Endodermal cell (in vitro differentiated cells): ENCODE measurements at regions not wholly inside any gene's neighbourhood (a gene's known extent, or its start where the extent isn't known, plus 50 kb on each side); places are given as distances from the start of the nearest gene placed in this dataset.

ENCODE experiments used
- DNase-seq: peaks from one replicate; pipeline ENCODE4 v3.0.0-alpha.2; 2017
- H3K27ac ChIP-seq: 2 replicates; pipeline ENCODE4 v1.5.1; 2013; ENCODE audit warnings: mild to moderate bottlenecking, low read depth, low read length, moderate library complexity
- H3K27me3 ChIP-seq: 2 replicates; pipeline ENCODE4 v1.6.1; 2013; ENCODE audit warnings: mild to moderate bottlenecking, low read length, moderate library complexity; ENCODE audit not compliant: insufficient read depth, control insufficient read depth, poor library complexity, severe bottlenecking
- H3K36me3 ChIP-seq: 2 replicates; pipeline ENCODE4 v1.7.0; 2013; ENCODE audit warnings: mild to moderate bottlenecking, low read length, moderate library complexity; ENCODE audit not compliant: control insufficient read depth, insufficient read depth
- H3K4me1 ChIP-seq: one replicate; pipeline ENCODE4 v1.7.0; 2013; ENCODE audit warnings: low read length; ENCODE audit not compliant: control insufficient read depth, insufficient read depth
- H3K4me3 ChIP-seq: 2 replicates; pipeline ENCODE4 v1.5.1; 2013; ENCODE audit warnings: mild to moderate bottlenecking, low read length, moderate library complexity
- H3K9ac ChIP-seq: 2 replicates; pipeline ENCODE4 v1.6.1; 2013; ENCODE audit warnings: mild to moderate bottlenecking, low read length, moderate library complexity; ENCODE audit not compliant: poor library complexity, severe bottlenecking; ENCODE audit errors: extremely low read depth
- H3K9me3 ChIP-seq: 2 replicates; pipeline ENCODE4 v1.6.1; 2013; ENCODE audit warnings: mild to moderate bottlenecking, low read length, moderate library complexity; ENCODE audit not compliant: control insufficient read depth
- H3K27ac Mint-ChIP-seq: 2 replicates; pipeline ENCODE4 v1.8.0; 2020; ENCODE audit warnings: mixed read lengths
- H3K27me3 Mint-ChIP-seq: 2 replicates; pipeline ENCODE4 v1.8.0; 2021; ENCODE audit warnings: mild to moderate bottlenecking, mixed read lengths; ENCODE audit not compliant: insufficient read depth
- H3K36me3 Mint-ChIP-seq: 2 replicates; pipeline ENCODE4 v1.8.0; 2020; ENCODE audit warnings: low read depth, mixed read lengths
- H3K4me1 Mint-ChIP-seq: 2 replicates; pipeline ENCODE4 v1.8.0; 2020; ENCODE audit warnings: mixed read lengths
- H3K4me3 Mint-ChIP-seq: 2 replicates; pipeline ENCODE4 v1.8.0; 2020; ENCODE audit warnings: mild to moderate bottlenecking, moderate library complexity, mixed read lengths
- H3K9me3 Mint-ChIP-seq: 2 replicates; pipeline ENCODE4 v1.8.0; 2020; ENCODE audit warnings: mild to moderate bottlenecking, mixed read lengths
- WGBS, 2 experiments: methylation state at CpG; one replicate each; pipeline versions ENCODE4 v1.1.5 to v1.1.7; 2013; ENCODE audit warnings: missing lambda C conversion rate in 2 of 2, mixed read lengths in 1 of 2; ENCODE audit not compliant: insufficient coverage in 1 of 2, insufficient read length in 1 of 2; 5-methylcytosine and 5-hydroxymethylcytosine counted together
- TF ChIP-seq, protein P1 (sequence below): fragments of 200-600 bp; sonication (generic); conservative IDR thresholded peaks from 2 replicates; pipeline ENCODE4 v1.5.0; 2021; ENCODE audit warnings: antibody characterized with exemption, mild to moderate bottlenecking

DNA sequence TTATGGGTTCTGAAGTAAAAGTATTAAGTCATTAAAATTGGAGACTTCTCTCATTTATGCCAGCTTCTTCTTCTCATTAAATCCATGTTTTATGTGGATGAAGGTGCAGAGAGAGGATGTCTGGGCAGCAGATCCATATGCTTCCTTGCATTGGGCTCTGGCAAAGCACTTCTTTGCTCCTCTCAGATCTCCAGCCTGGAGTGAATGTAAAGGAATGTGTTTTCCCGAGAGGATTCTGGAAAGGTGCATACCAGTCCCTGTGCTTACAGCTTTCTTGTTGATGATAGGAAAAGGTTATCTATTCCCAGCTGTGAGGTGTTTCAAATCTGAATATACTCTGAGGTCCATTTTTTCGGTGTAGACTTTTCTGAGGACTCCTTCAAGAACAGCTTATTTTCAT is 79.9 kb upstream of the PEX5L start:
- 75 to 79% methylated on average over 2 of the region's 2 CpGs for WGBS, 2 experiments
- no peaks in the 10 kb centered on the region for H3K27me3 ChIP-seq
- Mint-ChIP-seq H3K27me3 (no peaks in the 10 kb centered on the region), H3K27ac (peak overlapping the region; percentile 60), H3K9me3 (peaks cover 3% of the 10 kb centered on the region), H3K36me3 (no peaks in the 10 kb centered on the region), H3K4me3 (no peak overlapping the region), H3K4me1 (peaks cover 19% of the 10 kb centered on the region)
- TF ChIP-seq, protein P1, sequence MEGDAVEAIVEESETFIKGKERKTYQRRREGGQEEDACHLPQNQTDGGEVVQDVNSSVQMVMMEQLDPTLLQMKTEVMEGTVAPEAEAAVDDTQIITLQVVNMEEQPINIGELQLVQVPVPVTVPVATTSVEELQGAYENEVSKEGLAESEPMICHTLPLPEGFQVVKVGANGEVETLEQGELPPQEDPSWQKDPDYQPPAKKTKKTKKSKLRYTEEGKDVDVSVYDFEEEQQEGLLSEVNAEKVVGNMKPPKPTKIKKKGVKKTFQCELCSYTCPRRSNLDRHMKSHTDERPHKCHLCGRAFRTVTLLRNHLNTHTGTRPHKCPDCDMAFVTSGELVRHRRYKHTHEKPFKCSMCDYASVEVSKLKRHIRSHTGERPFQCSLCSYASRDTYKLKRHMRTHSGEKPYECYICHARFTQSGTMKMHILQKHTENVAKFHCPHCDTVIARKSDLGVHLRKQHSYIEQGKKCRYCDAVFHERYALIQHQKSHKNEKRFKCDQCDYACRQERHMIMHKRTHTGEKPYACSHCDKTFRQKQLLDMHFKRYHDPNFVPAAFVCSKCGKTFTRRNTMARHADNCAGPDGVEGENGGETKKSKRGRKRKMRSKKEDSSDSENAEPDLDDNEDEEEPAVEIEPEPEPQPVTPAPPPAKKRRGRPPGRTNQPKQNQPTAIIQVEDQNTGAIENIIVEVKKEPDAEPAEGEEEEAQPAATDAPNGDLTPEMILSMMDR: no peak
- peaks cover 12% of the 10 kb centered on the region for H3K4me1 ChIP-seq
- no peak overlapping the region for H3K27ac ChIP-seq
- no peaks in the 10 kb centered on the region for H3K36me3 ChIP-seq
- H3K9ac ChIP-seq: no peak overlapping the region
- no peak overlapping the region for H3K4me3 ChIP-seq
- no peak for DNase-seq
- H3K9me3 ChIP-seq: no peaks in the 10 kb centered on the region

DNA sequence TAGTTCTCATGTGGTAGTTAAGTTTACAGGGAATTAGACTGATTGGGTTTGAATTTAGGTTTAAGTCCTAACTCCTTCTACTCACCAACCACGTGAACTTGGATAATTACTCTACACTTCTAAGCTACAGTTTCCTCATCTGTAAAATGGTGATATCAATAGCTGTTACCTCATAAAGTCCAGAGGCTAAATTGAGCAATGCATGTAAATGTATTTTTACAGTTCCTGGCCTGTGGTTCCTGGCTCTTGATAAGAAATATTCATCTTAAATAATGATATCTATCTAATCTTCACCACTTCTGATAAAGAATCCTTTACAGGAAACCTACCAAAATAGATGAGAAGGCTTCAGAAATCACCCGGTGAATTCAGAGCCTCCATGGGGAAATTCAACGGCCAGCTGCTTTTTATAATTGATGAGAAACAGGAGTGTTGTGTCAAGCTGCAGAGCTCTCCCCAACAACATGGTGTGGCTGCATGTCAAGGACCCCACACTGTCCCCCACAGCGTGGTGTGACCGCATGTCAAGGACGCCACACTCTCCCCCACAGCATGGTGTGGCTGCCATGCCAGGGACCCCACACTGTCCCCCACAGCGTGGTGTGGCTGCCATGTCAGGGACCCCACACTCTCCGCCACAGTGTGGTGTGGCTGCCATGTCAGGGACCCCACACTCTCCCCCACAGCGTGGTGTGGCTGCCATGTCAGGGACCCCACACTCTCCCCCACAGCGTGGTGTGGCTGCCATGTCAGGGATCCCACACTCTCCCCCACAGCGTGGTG is 80.8 kb upstream of the PEX5L start:
- H3K27ac Mint-ChIP-seq: no peak overlapping the region
- Histone ChIP-seq H3K4me1 (peaks cover 12% of the 10 kb centered on the region), H3K36me3 (no peaks in the 10 kb centered on the region), H3K9me3 (no peaks in the 10 kb centered on the region), H3K27ac (no peak overlapping the region), H3K27me3 (no peaks in the 10 kb centered on the region), H3K9ac (no peak overlapping the region), H3K4me3 (no peak overlapping the region)
- 80 to 94% methylated on average over 5 to 11 of the region's 11 CpGs for WGBS, 2 experiments
- no peak for DNase-seq
- H3K4me3 Mint-ChIP-seq: no peak overlapping the region
- peaks cover 5% of the 10 kb centered on the region for H3K9me3 Mint-ChIP-seq
- TF ChIP-seq, protein P1: no peak
- H3K27me3 Mint-ChIP-seq: no peaks in the 10 kb centered on the region
- H3K4me1 Mint-ChIP-seq: peaks cover 19% of the 10 kb centered on the region
- no peaks in the 10 kb centered on the region for H3K36me3 Mint-ChIP-seq

DNA sequence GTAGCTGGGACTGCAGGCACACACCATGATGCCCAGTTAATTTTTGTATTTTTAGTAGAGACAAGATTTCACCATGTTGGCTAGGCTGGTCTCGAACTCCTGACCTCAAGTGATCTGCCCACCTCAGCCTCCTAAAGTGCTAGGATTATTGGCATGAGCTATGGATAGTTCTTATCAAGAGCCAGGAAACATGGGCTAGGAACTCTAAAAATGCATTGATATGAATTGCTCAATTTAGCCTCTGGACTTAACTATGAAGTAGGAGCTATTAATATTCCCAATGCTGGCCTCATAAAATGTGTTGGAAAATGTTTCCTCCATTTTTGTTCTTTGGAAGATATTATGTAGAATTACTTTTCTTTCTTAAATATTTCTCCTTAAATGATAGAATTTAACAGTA is 82.8 kb upstream of the PEX5L start:
- Mint-ChIP-seq H3K27me3 (no peaks in the 10 kb centered on the region), H3K4me3 (no peak overlapping the region), H3K27ac (no peak overlapping the region), H3K4me1 (peaks cover 13% of the 10 kb centered on the region), H3K36me3 (peaks cover 4% of the 10 kb centered on the region), H3K9me3 (peaks cover 19% of the 10 kb centered on the region)
- H3K27ac ChIP-seq: no peak overlapping the region
- TF ChIP-seq, protein P1: no peak
- 96% methylated on average over 1 of the region's 1 CpG; no CpG with 5 or more reads in 1 of the 2 experiments for WGBS, 2 experiments
- H3K9me3 ChIP-seq: peaks cover 17% of the 10 kb centered on the region
- no peaks in the 10 kb centered on the region for H3K36me3 ChIP-seq
- no peak overlapping the region for H3K9ac ChIP-seq
- no peaks in the 10 kb centered on the region for H3K27me3 ChIP-seq
- DNase-seq: no peak
- H3K4me3 ChIP-seq: no peak overlapping the region
- H3K4me1 ChIP-seq: peaks cover 8% of the 10 kb centered on the region
